ENCODE measurements at regions not wholly inside any gene's neighbourhood (a gene's known extent, or its start where the extent isn't known, plus 50 kb on each side); places are given as distances from the start of the nearest gene placed in this dataset.
"Not testable (repeated sequence)": the region's sequence is repeated elsewhere in the genome, so short reads cannot be mapped to it uniquely, and the experiment has no call there.

- DNase-seq (no peak), ATAC-seq (replicated peaks in 1 of 2) (no peak)
- Mint-ChIP-seq H3K9me3 (no peaks in the 10 kb centered on the region), H3K4me3 (no peak overlapping the region), H3K27ac (no peak overlapping the region), H3K36me3 (ENCODE audit: insufficient read depth in 2 of 2) (no peaks in the 10 kb centered on the region), H3K27me3 (ENCODE audit: low read depth) (no peaks in the 10 kb centered on the region), H3K4me1 (ENCODE audit: low read depth) (no peaks in the 10 kb centered on the region)
Observed at GRCh38 chr1:166490437-166490991, 323.7 kb upstream of the FAM78B start.

- not testable (repeated sequence) for H3K4me3 Mint-ChIP-seq; H3K36me3 Mint-ChIP-seq (ENCODE audit: insufficient read depth in 2 of 2); H3K27me3 Mint-ChIP-seq (ENCODE audit: low read depth); ATAC-seq (replicated peaks in 1 of 2); H3K9me3 Mint-ChIP-seq; DNase-seq; H3K4me1 Mint-ChIP-seq (ENCODE audit: low read depth); H3K27ac Mint-ChIP-seq
Observed at GRCh38 chr1:166493765-166494164, 327.0 kb upstream of the FAM78B start.

- Mint-ChIP-seq H3K27ac (no peak overlapping the region), H3K27me3 (ENCODE audit: low read depth) (no peaks in the 10 kb centered on the region), H3K9me3 (no peaks in the 10 kb centered on the region), H3K4me3 (no peak overlapping the region), H3K4me1 (ENCODE audit: low read depth) (no peaks in the 10 kb centered on the region), H3K36me3 (ENCODE audit: insufficient read depth in 2 of 2) (no peaks in the 10 kb centered on the region)
- DNase-seq = no peak
- ATAC-seq (replicated peaks in 1 of 2) = no peak
Observed at GRCh38 chr1:166507347-166507746, 331.9 kb upstream of the POGK start.

GRCh38 chr1:166511761-166512160 lies 327.5 kb upstream of the POGK start:
- Mint-ChIP-seq H3K36me3 (ENCODE audit: insufficient read depth in 2 of 2) (peaks cover 0 to 2% of the 10 kb centered on the region in 2 donors), H3K4me1 (ENCODE audit: low read depth) (no peaks in the 10 kb centered on the region), H3K9me3 (peaks cover 0 to 3% of the 10 kb centered on the region in 2 donors), H3K27ac (no peak overlapping the region), H3K4me3 (no peak overlapping the region), H3K27me3 (ENCODE audit: low read depth) (no peaks in the 10 kb centered on the region)
- DNase-seq = no peak
- ATAC-seq (replicated peaks in 1 of 2) = peak in 1 of 2 donors; percentile 55

GRCh38 chr1:166514067-166514466 lies 325.2 kb upstream of the POGK start:
- H3K27me3 Mint-ChIP-seq (ENCODE audit: low read depth) = no peaks in the 10 kb centered on the region
- no peak overlapping the region for H3K4me3 Mint-ChIP-seq
- no peak for ATAC-seq (replicated peaks in 1 of 2)
- H3K9me3 Mint-ChIP-seq = peaks cover 0 to 3% of the 10 kb centered on the region in 2 donors
- H3K4me1 Mint-ChIP-seq (ENCODE audit: low read depth) = no peaks in the 10 kb centered on the region
- peaks cover 0 to 2% of the 10 kb centered on the region in 2 donors for H3K36me3 Mint-ChIP-seq (ENCODE audit: insufficient read depth in 2 of 2)
- no peak overlapping the region for H3K27ac Mint-ChIP-seq
- no peak for DNase-seq

- ATAC-seq (replicated peaks in 1 of 2) = no peak
- DNase-seq = no peak
- peaks cover 0 to 2% of the 10 kb centered on the region in 2 donors for H3K9me3 Mint-ChIP-seq
- peaks cover 9% of the 10 kb centered on the region for H3K27me3 Mint-ChIP-seq (ENCODE audit: low read depth)
- no peak overlapping the region for H3K4me3 Mint-ChIP-seq
- peaks cover 0 to 1% of the 10 kb centered on the region in 2 donors for H3K36me3 Mint-ChIP-seq (ENCODE audit: insufficient read depth in 2 of 2)
- H3K27ac Mint-ChIP-seq = no peak overlapping the region
- no peaks in the 10 kb centered on the region for H3K4me1 Mint-ChIP-seq (ENCODE audit: low read depth)
Observed at GRCh38 chr1:166527752-166528151, 311.5 kb upstream of the POGK start.

- peaks cover 0 to 1% of the 10 kb centered on the region in 2 donors for H3K9me3 Mint-ChIP-seq
Observed at GRCh38 chr1:166538646-166539045, 300.6 kb upstream of the POGK start.

GRCh38 chr1:166544036-166544435 lies 295.2 kb upstream of the POGK start:
- no peak overlapping the region for H3K4me3 Mint-ChIP-seq

More at GRCh38 chr1:166538646-166539045, 300.6 kb upstream of the POGK start:
- H3K27me3 Mint-ChIP-seq (ENCODE audit: low read depth) = peaks cover 14% of the 10 kb centered on the region
- no peak overlapping the region for H3K4me3 Mint-ChIP-seq
- DNase-seq (no peak), ATAC-seq (replicated peaks in 1 of 2) (no peak)
- H3K27ac Mint-ChIP-seq = no peak overlapping the region
- H3K4me1 Mint-ChIP-seq (ENCODE audit: low read depth) = no peaks in the 10 kb centered on the region
- no peaks in the 10 kb centered on the region for H3K36me3 Mint-ChIP-seq (ENCODE audit: insufficient read depth in 2 of 2)

GRCh38 chr1:166544561-166544960 lies 294.7 kb upstream of the POGK start:
- Mint-ChIP-seq H3K4me3 (no peak overlapping the region), H3K27me3 (ENCODE audit: low read depth) (peaks cover 14% of the 10 kb centered on the region), H3K4me1 (ENCODE audit: low read depth) (no peaks in the 10 kb centered on the region), H3K36me3 (ENCODE audit: insufficient read depth in 2 of 2) (peaks cover 2 to 6% of the 10 kb centered on the region in 2 donors), H3K27ac (no peak overlapping the region), H3K9me3 (peaks cover 8% of the 10 kb centered on the region in 2 donors)
- DNase-seq (no peak), ATAC-seq (replicated peaks in 1 of 2) (no peak)

More at GRCh38 chr1:166544036-166544435, 295.2 kb upstream of the POGK start:
- no peak overlapping the region for H3K27ac Mint-ChIP-seq
- no peaks in the 10 kb centered on the region for H3K4me1 Mint-ChIP-seq (ENCODE audit: low read depth)
- DNase-seq = no peak
- peaks cover 0 to 4% of the 10 kb centered on the region in 2 donors for H3K36me3 Mint-ChIP-seq (ENCODE audit: insufficient read depth in 2 of 2)
- peaks cover 5 to 6% of the 10 kb centered on the region in 2 donors for H3K9me3 Mint-ChIP-seq
- H3K27me3 Mint-ChIP-seq (ENCODE audit: low read depth) = peaks cover 14% of the 10 kb centered on the region
- ATAC-seq (replicated peaks in 1 of 2) = no peak

GRCh38 chr1:166552706-166553105 lies 286.6 kb upstream of the POGK start:
- Mint-ChIP-seq H3K36me3 (ENCODE audit: insufficient read depth in 2 of 2) (peaks cover 2 to 4% of the 10 kb centered on the region in 2 donors), H3K4me3 (no peak overlapping the region), H3K4me1 (ENCODE audit: low read depth) (no peaks in the 10 kb centered on the region), H3K9me3 (peaks cover 10 to 11% of the 10 kb centered on the region in 2 donors), H3K27ac (no peak overlapping the region), H3K27me3 (ENCODE audit: low read depth) (no peaks in the 10 kb centered on the region)
- DNase-seq (no peak), ATAC-seq (replicated peaks in 1 of 2) (no peak)

- Mint-ChIP-seq H3K4me3 (no peak overlapping the region), H3K27ac (no peak overlapping the region), H3K4me1 (ENCODE audit: low read depth) (no peaks in the 10 kb centered on the region), H3K27me3 (ENCODE audit: low read depth) (peaks cover 4% of the 10 kb centered on the region), H3K9me3 (no peaks in the 10 kb centered on the region), H3K36me3 (ENCODE audit: insufficient read depth in 2 of 2) (no peaks in the 10 kb centered on the region)
- DNase-seq (no peak), ATAC-seq (replicated peaks in 1 of 2) (no peak)
Observed at GRCh38 chr1:166570954-166571353, 268.3 kb upstream of the POGK start.

GRCh38 chr1:166573199-166573598 lies 266.1 kb upstream of the POGK start:
- Mint-ChIP-seq H3K4me1 (ENCODE audit: low read depth) (no peaks in the 10 kb centered on the region), H3K27ac (no peak overlapping the region), H3K27me3 (ENCODE audit: low read depth) (peaks cover 9% of the 10 kb centered on the region), H3K9me3 (no peaks in the 10 kb centered on the region), H3K36me3 (ENCODE audit: insufficient read depth in 2 of 2) (no peaks in the 10 kb centered on the region), H3K4me3 (no peak overlapping the region)
- ATAC-seq (replicated peaks in 1 of 2) (no peak), DNase-seq (no peak)

- Mint-ChIP-seq H3K4me3 (no peak overlapping the region), H3K36me3 (ENCODE audit: insufficient read depth in 2 of 2) (no peaks in the 10 kb centered on the region)
- no peak for ATAC-seq (replicated peaks in 1 of 2)
Observed at GRCh38 chr1:166579557-166580501, 259.4 kb upstream of the POGK start.

More at GRCh38 chr1:166579557-166580501, 259.4 kb upstream of the POGK start:
- peaks cover 15% of the 10 kb centered on the region for H3K27me3 Mint-ChIP-seq (ENCODE audit: low read depth)
- no peaks in the 10 kb centered on the region for H3K9me3 Mint-ChIP-seq
- no peak overlapping the region for H3K27ac Mint-ChIP-seq
- DNase-seq = no peak
- no peaks in the 10 kb centered on the region for H3K4me1 Mint-ChIP-seq (ENCODE audit: low read depth)
